HepG2 (cell line): ENCODE measurements at regions not wholly inside any gene's neighbourhood (a gene's known extent, or its start where the extent isn't known, plus 50 kb on each side); places are given as distances from the start of the nearest gene placed in this dataset.

Experiments
- ATAC-seq: fragments of 200-7000 bp; cut with Tn5 transposase; 3 replicates; pipeline ENCODE4 v1.9.1; 2020; ENCODE audit warnings: mild to moderate bottlenecking, moderate library complexity
- BruUV-seq: library from RNA; stranded (reverse); fragments of 400-500 nt; replicated peaks from 2 replicates; lab custom pipeline; 2021; lab: Mats Ljungman, UMichigan
- CTCF ChIA-PET: fragments of 300-600 bp; formaldehyde crosslinking; extraction: SDS; loops from one replicate; lab custom pipeline; 2021; ENCODE audit warnings: low total read pairs, inconsistent platforms, low intra/inter-chr PET ratio; lab: Yijun Ruan, JAX
- POLR2A ChIA-PET: fragments of 350-600 bp; sonication (Branson Sonifier 250); formaldehyde crosslinking; loops from one replicate; lab custom pipeline; 2020; ENCODE audit warnings: antibody characterized with exemption, inconsistent platforms; lab: Yijun Ruan, JAX
- DNase-seq: peaks from one replicate; pipeline ENCODE4 v3.0.0-alpha.2; 2015; ENCODE audit warnings: low spot score
- FAIRE-seq: peaks from 3 replicates; lab custom pipeline; 2011; peaks lifted over from hg19 to GRCh38; lab: Jason Lieb, UNC
- H2AFZ ChIP-seq: one replicate; pipeline ENCODE4 v1.6.1; 2011; ENCODE audit warnings: low read length, inconsistent platforms
- H3K27ac ChIP-seq: fragments of 300-600 bp; 3 replicates; pipeline ENCODE4 v1.8.0; 2011; ENCODE audit warnings: mixed run types, mild to moderate bottlenecking, mixed read lengths, low read length, inconsistent platforms; ENCODE audit not compliant: insufficient read depth; ENCODE audit errors: extremely low read length
- H3K27me3 ChIP-seq, 2 experiments: fragments of 200-600 bp in 1 of 2; 2 replicates in 1 of 2; 3 replicates in 1 of 2; pipeline versions ENCODE4 v1.6.0 to v1.8.0; 2011; ENCODE audit warnings: low read length in 2 of 2, mild to moderate bottlenecking in 2 of 2, moderate library complexity in 2 of 2, inconsistent platforms in 1 of 2; ENCODE audit not compliant: insufficient read depth in 2 of 2, control insufficient read depth in 1 of 2
- H3K36me3 ChIP-seq, 2 experiments: fragments of 200-600 bp in 1 of 2; replicated peaks in 1 of 2; 2 replicates in 1 of 2; 3 replicates in 1 of 2; pipeline versions ENCODE4 v1.5.1 to v1.8.0; 2011; ENCODE audit warnings: low read length in 2 of 2, inconsistent platforms in 1 of 2; ENCODE audit not compliant: insufficient read depth in 2 of 2, control insufficient read depth in 1 of 2
- H3K4me1 ChIP-seq: 2 replicates; pipeline ENCODE4 v1.5.1; 2012; ENCODE audit warnings: low read length, inconsistent platforms; ENCODE audit not compliant: insufficient read depth
- H3K4me2 ChIP-seq: 2 replicates; pipeline ENCODE4 v1.6.0; 2011; ENCODE audit warnings: low read depth, low read length, inconsistent platforms
- H3K4me3 ChIP-seq, 3 experiments: fragments of 200-600 bp in 1 of 3; sonication (generic), shearing (Covaris generic) in 1 of 3; replicated peaks in 1 of 3; 2 replicates each; pipeline ENCODE4 v1.5.1; 2011 to 2016; ENCODE audit warnings: low read length in 3 of 3, inconsistent platforms in 2 of 3, low read depth in 2 of 3, mild to moderate bottlenecking in 2 of 3, control low read depth in 1 of 3, mixed read lengths in 1 of 3; ENCODE audit not compliant: insufficient read depth in 1 of 3
- H3K79me2 ChIP-seq: one replicate; pipeline ENCODE4 v1.6.1; 2011; ENCODE audit warnings: low read length, inconsistent platforms; ENCODE audit not compliant: insufficient read depth
- H3K9ac ChIP-seq: 2 replicates; pipeline ENCODE4 v1.6.0; 2011; ENCODE audit warnings: mild to moderate bottlenecking, low read depth, low read length, inconsistent platforms; ENCODE audit not compliant: insufficient read depth
- H3K9me3 ChIP-seq: 2 replicates; pipeline ENCODE4 v1.5.1; 2012; ENCODE audit warnings: mild to moderate bottlenecking, low read length
- H4K20me1 ChIP-seq: 2 replicates; pipeline ENCODE4 v1.6.0; 2011; ENCODE audit warnings: inconsistent platforms, mild to moderate bottlenecking, low read length, moderate library complexity; ENCODE audit not compliant: insufficient read depth
- ARNTL ChIP-seq: sonication (generic); formaldehyde crosslinking; IDR thresholded peaks from 2 replicates; pipeline ENCODE4 v1.4.0; 2020; ENCODE audit warnings: mild to moderate bottlenecking, missing genetic modification reagents
- BCL6 ChIP-seq: IDR thresholded peaks from 2 replicates; pipeline ENCODE4 v1.6.1; 2016; ENCODE audit warnings: missing genetic modification reagents, missing compliant biosample characterization
- CEBPG ChIP-seq: IDR thresholded peaks from 2 replicates; pipeline ENCODE4 v1.6.1; 2016
- FOXP1 ChIP-seq, 2 experiments: fragments of 450-650 bp in 1 of 2; IDR thresholded peaks; 2 replicates each; pipeline ENCODE4 v1.6.1; 2017 to 2018; ENCODE audit warnings: antibody characterized with exemption in 1 of 2
- HCFC1 ChIP-seq: fragments of 150-350 bp; IDR thresholded peaks from 2 replicates; pipeline ENCODE4 v1.6.1; 2014; ENCODE audit warnings: low read depth, low read length
- IRF9 ChIP-seq: sonication (generic); formaldehyde crosslinking; IDR thresholded peaks from 2 replicates; pipeline ENCODE4 v1.8.0; 2022; ENCODE audit warnings: missing genetic modification reagents, mild to moderate bottlenecking, borderline replicate concordance
- KDM2A ChIP-seq: sonication (generic); formaldehyde crosslinking; IDR thresholded peaks from 2 replicates; pipeline ENCODE4 v1.4.0; 2020; ENCODE audit warnings: low read depth, missing genetic modification reagents, borderline replicate concordance
- KLF6 ChIP-seq: IDR thresholded peaks from 2 replicates; pipeline ENCODE4 v1.8.0; 2016; ENCODE audit warnings: missing biosample characterization, missing genetic modification reagents
- NCOR1 ChIP-seq: fragments of 200-600 bp; sonication (generic); IDR thresholded peaks from 2 replicates; pipeline ENCODE4 v1.7.0; 2017; ENCODE audit warnings: antibody characterized with exemption, low read length, borderline replicate concordance
- NONO ChIP-seq, 2 experiments: fragments of 450-650 bp in 1 of 2; sonication (generic) in 1 of 2; formaldehyde crosslinking in 1 of 2; IDR thresholded peaks in 1 of 2; conservative IDR thresholded peaks in 1 of 2; 2 replicates each; pipeline versions ENCODE4 v1.6.1 to v1.8.0; 2017 to 2022; ENCODE audit warnings: mild to moderate bottlenecking in 1 of 2, missing genetic modification reagents in 1 of 2, moderate library complexity in 1 of 2
- RNF219 ChIP-seq: sonication (generic); formaldehyde crosslinking; IDR thresholded peaks from 2 replicates; pipeline ENCODE4 v1.5.0; 2020; ENCODE audit warnings: mild to moderate bottlenecking, missing genetic modification reagents
- SIN3B ChIP-seq: fragments of 150-350 bp; IDR thresholded peaks from 2 replicates; pipeline ENCODE4 v1.6.1; 2014; ENCODE audit warnings: low read length
- TCF7L2 ChIP-seq: IDR thresholded peaks from 2 replicates; pipeline ENCODE4 v1.6.1; 2011; ENCODE audit warnings: mild to moderate bottlenecking, low read depth, low read length, moderate library complexity
- TOE1 ChIP-seq: sonication (generic); formaldehyde crosslinking; IDR thresholded peaks from 2 replicates; pipeline ENCODE4 v1.4.0; 2020; ENCODE audit warnings: mild to moderate bottlenecking, missing genetic modification reagents
- ZNF552 ChIP-seq: sonication (generic); formaldehyde crosslinking; IDR thresholded peaks from 2 replicates; pipeline ENCODE4 v1.9.0; 2022; ENCODE audit warnings: missing genetic modification reagents, mild to moderate bottlenecking, borderline replicate concordance
- ZNF563 ChIP-seq: sonication (generic); formaldehyde crosslinking; IDR thresholded peaks from 2 replicates; pipeline ENCODE4 v1.8.0; 2022; ENCODE audit warnings: mild to moderate bottlenecking, moderate library complexity, missing genetic modification reagents
- ZNF784 ChIP-seq: sonication (generic); formaldehyde crosslinking; IDR thresholded peaks from 2 replicates; pipeline ENCODE4 v1.5.1; 2020; ENCODE audit warnings: missing genetic modification reagents, mild to moderate bottlenecking, borderline replicate concordance
- WGBS: methylation state at CpG from one replicate; pipeline ENCODE4 v1.1.6; 2017; ENCODE audit warnings: low lambda C conversion rate; 5-methylcytosine and 5-hydroxymethylcytosine counted together
- in situ Hi-C: cut with HindIII; loops from 2 replicates; pipeline ENCODE4 v1.10.0; 2017; ENCODE audit warnings: low pct_unique_long_range_greater_than_20kb; ENCODE audit not compliant: extremely low pct_ligation_motif_present
- intact Hi-C: fragments of 100-400 bp; cut with micrococcal nuclease; formaldehyde crosslinking; loops from one replicate; pipeline ENCODE4 v1.10.0; 2022; ENCODE audit not compliant: unreplicated experiment
- TF ChIP-seq, protein P1 (sequence below): sonication (generic); formaldehyde crosslinking; IDR thresholded peaks from 2 replicates; pipeline ENCODE4 v1.4.0; 2020; ENCODE audit warnings: missing genetic modification reagents, mild to moderate bottlenecking, borderline replicate concordance

DNA sequence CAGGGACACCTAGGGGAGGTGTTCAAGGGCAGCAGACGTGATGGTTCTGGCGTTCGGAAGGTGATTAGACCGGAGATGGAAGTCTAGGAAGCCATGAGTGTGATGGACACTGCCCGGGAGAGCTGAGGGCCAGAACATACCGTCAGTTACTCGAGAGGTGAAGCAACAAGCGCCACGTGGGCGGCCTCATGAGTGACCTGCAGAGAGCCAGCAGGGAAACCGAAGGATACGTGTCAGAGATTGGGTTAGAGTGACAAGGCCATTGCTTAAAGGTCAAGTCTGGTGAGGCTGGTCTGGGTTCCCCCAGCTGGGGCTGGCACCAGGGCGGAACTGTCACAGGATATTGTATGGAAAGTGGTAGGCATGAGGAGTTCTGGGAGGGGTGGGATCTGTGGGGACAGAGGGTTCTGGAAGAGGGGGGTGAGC is 60.0 kb downstream of the C9orf50 start (continued):
- TF ChIP-seq IRF9 (CRISPR knock-in tag), result peak; percentile 24; the same call in 1 of the 2 replicates
- TF ChIP-seq CEBPG (CRISPR knock-in tag), result peak; percentile 75
- no peak for TF ChIP-seq ZNF563 (CRISPR knock-in tag)
- no peak for TF ChIP-seq RNF219
- 0 out of 2 replicates have a peak, but pooled peaks have one; percentile 30 for TF ChIP-seq KLF6
- no peak for TF ChIP-seq TOE1
- TF ChIP-seq ZNF552 (CRISPR knock-in tag), result no peak

DNA sequence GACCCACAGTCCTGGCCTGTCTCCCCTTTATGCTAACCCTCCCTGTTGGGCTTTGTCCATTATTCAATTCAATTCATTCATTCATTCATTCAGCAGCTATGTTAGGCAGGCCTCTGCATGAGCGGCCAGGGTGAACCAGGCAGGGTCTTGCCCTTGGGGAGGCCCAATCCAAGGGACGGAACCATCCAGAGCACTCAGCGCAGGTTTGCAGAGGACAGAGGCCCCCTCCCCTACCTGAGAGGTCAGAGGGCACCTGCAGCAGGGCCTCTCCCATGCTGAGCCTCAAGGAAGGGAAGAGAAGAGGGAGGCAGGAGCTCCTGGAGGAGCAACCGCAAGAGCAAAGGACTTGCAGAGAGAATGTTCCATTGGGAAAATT is 61.4 kb downstream of the C9orf50 start:
- ATAC-seq (no peak), FAIRE-seq (no peak), DNase-seq (no peak)
- Histone ChIP-seq H2AFZ (no peak overlapping the region), H3K9me3 (no peaks in the 10 kb centered on the region), H3K4me3 (no peak overlapping the region), H4K20me1 (no peaks in the 10 kb centered on the region), H3K4me2 (peak overlapping the region; percentile 21; the same call in 1 of the 2 replicates), H3K27me3 (no peaks in the 10 kb centered on the region), H3K4me1 (peaks cover 83% of the 10 kb centered on the region), H3K79me2 (no peaks in the 10 kb centered on the region), H3K9ac (peak overlapping the region; percentile 62), H3K36me3 (no peaks in the 10 kb centered on the region), H3K27ac (peak overlapping the region; percentile 89)
- ChIA-PET POLR2A (interaction anchor here (0.8 to 5.6 kb wide), 20 partner anchors 9 to 420 kb away, joined by 3 to 136 read pairs (median 14); partner anchors contain the start of genes IER5L and NTMT1), CTCF (no interaction called here)
- intact Hi-C loops (loop anchor here (5.0 kb wide), 1 partner anchor 62 kb away; no protein-coding TSS in a partner anchor), in situ Hi-C loops (no loop called here)
- TSS peak; percentile 87 for BruUV-seq
- WGBS, result 95% methylated on average over 1 of the region's 4 CpGs
- TF ChIP-seq ZNF784, result no peak
- TF ChIP-seq HCFC1, result no peak
- no peak for TF ChIP-seq FOXP1 (IDR thresholded peaks at IDR 0.05)
- TF ChIP-seq FOXP1 (CRISPR knock-in tag; IDR thresholded peaks at IDR 0.05), result no peak
- TF ChIP-seq NONO (IDR thresholded peaks at IDR 0.05), result no peak
- no peak for TF ChIP-seq NONO (CRISPR knock-in tag; conservative IDR thresholded peaks at IDR 0.05)
- TF ChIP-seq BCL6 (CRISPR knock-in tag), result no peak
- TF ChIP-seq, protein P1, sequence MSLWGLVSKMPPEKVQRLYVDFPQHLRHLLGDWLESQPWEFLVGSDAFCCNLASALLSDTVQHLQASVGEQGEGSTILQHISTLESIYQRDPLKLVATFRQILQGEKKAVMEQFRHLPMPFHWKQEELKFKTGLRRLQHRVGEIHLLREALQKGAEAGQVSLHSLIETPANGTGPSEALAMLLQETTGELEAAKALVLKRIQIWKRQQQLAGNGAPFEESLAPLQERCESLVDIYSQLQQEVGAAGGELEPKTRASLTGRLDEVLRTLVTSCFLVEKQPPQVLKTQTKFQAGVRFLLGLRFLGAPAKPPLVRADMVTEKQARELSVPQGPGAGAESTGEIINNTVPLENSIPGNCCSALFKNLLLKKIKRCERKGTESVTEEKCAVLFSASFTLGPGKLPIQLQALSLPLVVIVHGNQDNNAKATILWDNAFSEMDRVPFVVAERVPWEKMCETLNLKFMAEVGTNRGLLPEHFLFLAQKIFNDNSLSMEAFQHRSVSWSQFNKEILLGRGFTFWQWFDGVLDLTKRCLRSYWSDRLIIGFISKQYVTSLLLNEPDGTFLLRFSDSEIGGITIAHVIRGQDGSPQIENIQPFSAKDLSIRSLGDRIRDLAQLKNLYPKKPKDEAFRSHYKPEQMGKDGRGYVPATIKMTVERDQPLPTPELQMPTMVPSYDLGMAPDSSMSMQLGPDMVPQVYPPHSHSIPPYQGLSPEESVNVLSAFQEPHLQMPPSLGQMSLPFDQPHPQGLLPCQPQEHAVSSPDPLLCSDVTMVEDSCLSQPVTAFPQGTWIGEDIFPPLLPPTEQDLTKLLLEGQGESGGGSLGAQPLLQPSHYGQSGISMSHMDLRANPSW (CRISPR knock-in tag), result 0 out of 2 replicates have a peak, but pooled peaks have one; percentile 11
- no peak for TF ChIP-seq KDM2A
- TF ChIP-seq TCF7L2, result no peak
- TF ChIP-seq NCOR1, result no peak
- no peak for TF ChIP-seq ARNTL
- TF ChIP-seq SIN3B, result no peak
